Keratinocyte (primary cell): ENCODE measurements at regions not wholly inside any gene's neighbourhood (a gene's known extent, or its start where the extent isn't known, plus 50 kb on each side); places are given as distances from the start of the nearest gene placed in this dataset.

Experiments
- DNase-seq: peaks from one replicate; pipeline ENCODE4 v3.0.0-alpha.2; 2011; ENCODE audit warnings: low read depth, missing footprints, low spot score
- FAIRE-seq: peaks from 2 replicates; lab custom pipeline; 2011; peaks lifted over from hg19 to GRCh38; lab: Jason Lieb, UNC
- H2AFZ ChIP-seq: 2 replicates; pipeline ENCODE4 v1.6.0; 2012; ENCODE audit warnings: low read length, control low read depth, inconsistent platforms; ENCODE audit not compliant: control insufficient read depth
- H3K27ac ChIP-seq: 2 replicates; pipeline ENCODE4 v1.5.1; 2011; ENCODE audit warnings: low read length; ENCODE audit not compliant: control insufficient read depth, insufficient read depth
- H3K27me3 ChIP-seq: 3 replicates; pipeline ENCODE4 v1.6.0; 2011; ENCODE audit warnings: low read length; ENCODE audit not compliant: control insufficient read depth, insufficient read depth; ENCODE audit errors: extremely low read depth
- H3K36me3 ChIP-seq, 2 experiments: 2 replicates in 1 of 2; 3 replicates in 1 of 2; pipeline ENCODE4 v1.5.1; 2011; ENCODE audit warnings: low read length in 2 of 2, mild to moderate bottlenecking in 1 of 2; ENCODE audit not compliant: control insufficient read depth in 2 of 2, insufficient read depth in 2 of 2; ENCODE audit errors: extremely low read depth in 1 of 2
- H3K4me1 ChIP-seq: 3 replicates; pipeline ENCODE4 v1.5.1; 2011; ENCODE audit warnings: low read length; ENCODE audit not compliant: control insufficient read depth, insufficient read depth; ENCODE audit errors: extremely low read depth
- H3K4me2 ChIP-seq: 3 replicates; pipeline ENCODE4 v1.6.0; 2011; ENCODE audit warnings: low read depth, low read length; ENCODE audit not compliant: control insufficient read depth, insufficient read depth; ENCODE audit errors: extremely low read depth
- H3K4me3 ChIP-seq, 3 experiments: fragments of 200-600 bp in 1 of 3; sonication (generic) in 1 of 3; 2 replicates in 2 of 3; 3 replicates in 1 of 3; pipeline ENCODE4 v1.5.1; 2011 to 2016; ENCODE audit warnings: low read length in 3 of 3, mild to moderate bottlenecking in 3 of 3, control low read depth in 2 of 3, inconsistent platforms in 1 of 3, low read depth in 1 of 3, mixed read lengths in 1 of 3, mixed run types in 1 of 3, moderate library complexity in 1 of 3; ENCODE audit not compliant: control insufficient read depth in 2 of 3, insufficient read depth in 2 of 3; ENCODE audit errors: extremely low read depth in 1 of 3
- H3K79me2 ChIP-seq: 2 replicates; pipeline ENCODE4 v1.6.0; 2012; ENCODE audit warnings: low read length; ENCODE audit not compliant: control insufficient read depth, insufficient read depth
- H3K9ac ChIP-seq: 3 replicates; pipeline ENCODE4 v1.6.0; 2011; ENCODE audit warnings: low read length; ENCODE audit not compliant: control insufficient read depth, insufficient read depth; ENCODE audit errors: extremely low read depth
- H3K9me1 ChIP-seq: 3 replicates; pipeline ENCODE4 v1.6.0; 2011; ENCODE audit warnings: low read length; ENCODE audit not compliant: control insufficient read depth, insufficient read depth; ENCODE audit errors: extremely low read depth
- H3K9me3 ChIP-seq: 2 replicates; pipeline ENCODE4 v1.5.1; 2012; ENCODE audit warnings: low read depth, low read length; ENCODE audit not compliant: control insufficient read depth
- H4K20me1 ChIP-seq: 3 replicates; pipeline ENCODE4 v1.6.0; 2011; ENCODE audit warnings: low read length; ENCODE audit not compliant: control insufficient read depth, insufficient read depth; ENCODE audit errors: extremely low read depth
- CTCF ChIP-seq, 3 experiments: IDR thresholded peaks in 1 of 3; conservative IDR thresholded peaks in 1 of 3; optimal IDR thresholded peaks in 1 of 3; 2 replicates in 2 of 3; 3 replicates in 1 of 3; pipeline versions ENCODE3 to v1.5.1; 2011; ENCODE audit warnings: low read length in 3 of 3, mild to moderate bottlenecking in 3 of 3, moderate library complexity in 2 of 3, control low read depth in 1 of 3, inconsistent platforms in 1 of 3; ENCODE audit not compliant: insufficient read depth in 2 of 3; ENCODE audit errors: extremely low read depth in 1 of 3
- EZH2 ChIP-seq: IDR thresholded peaks from one replicate; pipeline ENCODE4 v1.6.1; 2012; ENCODE audit warnings: inconsistent platforms, mild to moderate bottlenecking, low read length, moderate library complexity
- dilution Hi-C: fragments of 300-500 bp; cut with MboI; formaldehyde crosslinking; loops from one replicate; pipeline ENCODE4 v1.7.0; 2020; ENCODE audit warnings: low sequenced_read_pairs; ENCODE audit not compliant: extremely low pct_ligation_motif_present

DNA sequence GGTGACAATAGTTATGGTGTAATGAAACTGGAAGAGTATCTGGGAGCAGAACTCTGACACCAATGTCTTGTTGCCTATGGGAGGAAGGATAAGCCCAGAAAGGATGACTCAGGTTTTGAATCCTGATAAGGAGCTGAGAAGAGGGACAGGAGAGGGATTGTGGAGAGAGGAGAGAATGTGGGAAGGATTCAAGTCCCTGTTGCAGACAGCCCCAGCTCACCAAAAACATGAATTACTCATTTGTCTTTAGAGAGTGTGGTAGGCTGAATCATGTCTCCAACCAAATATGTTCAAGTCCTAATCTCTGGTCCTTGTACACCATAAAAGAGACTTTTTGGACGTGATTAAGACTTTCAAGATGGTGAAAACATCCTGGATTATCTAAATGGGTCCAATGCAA, 206.9 kb upstream of the PHYHIPL start:
- Histone ChIP-seq H3K4me3 (no peak overlapping the region), H4K20me1 (no peaks in the 10 kb centered on the region), H3K4me1 (no peaks in the 10 kb centered on the region), H3K79me2 (no peaks in the 10 kb centered on the region), H3K4me2 (no peak overlapping the region), H3K27ac (no peak overlapping the region), H3K27me3 (peaks cover 10% of the 10 kb centered on the region), H3K9me1 (no peaks in the 10 kb centered on the region), H3K9me3 (no peaks in the 10 kb centered on the region), H3K9ac (no peak overlapping the region), H2AFZ (no peak overlapping the region), H3K36me3 (no peaks in the 10 kb centered on the region)
- TF ChIP-seq EZH2, result no peak
- no peak for TF ChIP-seq CTCF (optimal IDR thresholded peaks at IDR 0.05 in 1 of 3, IDR thresholded peaks at IDR 0.05 in 1 of 3, conservative IDR thresholded peaks at IDR 0.05 in 1 of 3; ENCODE audit: extremely low read depth in 1 of 3, insufficient read depth in 2 of 3, low read length in 3 of 3)
- FAIRE-seq, result no peak
- dilution Hi-C loops, result no loop called here
- DNase-seq, result no peak

DNA sequence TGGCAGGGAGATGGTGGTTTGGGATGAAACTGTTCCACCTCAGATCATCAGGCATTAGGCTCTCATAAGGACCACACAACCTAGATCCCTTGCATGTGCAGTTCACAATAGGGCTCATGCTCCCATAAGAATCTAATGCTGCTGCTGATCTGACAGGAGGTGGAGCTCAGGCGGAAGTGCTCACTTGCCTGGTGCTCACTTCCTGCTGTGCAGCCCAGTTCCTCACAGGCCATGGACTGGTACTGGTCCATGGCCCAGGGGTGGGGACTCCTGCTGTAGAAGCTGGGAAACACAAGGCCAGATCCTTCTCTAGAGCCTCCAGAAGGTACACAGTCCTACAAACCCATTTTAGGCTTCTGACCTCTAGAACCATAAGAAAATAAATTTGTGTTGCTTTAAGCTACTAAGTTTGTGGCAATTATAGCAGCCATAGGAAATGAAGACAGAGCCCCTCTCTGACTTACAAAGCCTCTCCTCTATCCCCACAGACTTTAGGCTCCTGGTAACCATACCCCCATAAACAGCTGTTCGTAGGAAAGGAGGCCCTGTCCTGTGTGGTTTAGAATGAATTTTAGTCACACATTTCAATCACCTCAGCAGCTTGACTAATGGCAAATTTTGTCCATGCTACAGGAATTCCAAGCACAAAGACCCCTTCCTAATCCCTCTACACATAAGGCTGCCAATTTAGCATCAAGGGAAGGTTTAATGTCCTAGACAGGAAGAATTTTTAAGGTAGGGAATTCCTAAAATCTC, 206.1 kb upstream of the PHYHIPL start:
- H3K79me2 ChIP-seq, result no peaks in the 10 kb centered on the region
- H4K20me1 ChIP-seq, result no peaks in the 10 kb centered on the region
- H3K4me2 ChIP-seq, result no peak overlapping the region
- no peaks in the 10 kb centered on the region for H3K9me3 ChIP-seq
- no peak overlapping the region for H3K9ac ChIP-seq
- H3K27me3 ChIP-seq, result peaks cover 10% of the 10 kb centered on the region
- H3K36me3 ChIP-seq, result no peaks in the 10 kb centered on the region
- DNase-seq, result no peak
- no peak overlapping the region for H3K27ac ChIP-seq
- TF ChIP-seq EZH2 (no peak), CTCF (optimal IDR thresholded peaks at IDR 0.05 in 1 of 3, IDR thresholded peaks at IDR 0.05 in 1 of 3, conservative IDR thresholded peaks at IDR 0.05 in 1 of 3; ENCODE audit: extremely low read depth in 1 of 3, insufficient read depth in 2 of 3, low read length in 3 of 3) (no peak)
- no peak overlapping the region for H3K4me3 ChIP-seq
- dilution Hi-C loops, result no loop called here
- FAIRE-seq, result no peak
- H2AFZ ChIP-seq, result no peak overlapping the region
- H3K4me1 ChIP-seq, result no peaks in the 10 kb centered on the region
- H3K9me1 ChIP-seq, result no peaks in the 10 kb centered on the region
